UCSD-AML1 (cell line): ENCODE measurements at regions not wholly inside any gene's neighbourhood (a gene's known extent, or its start where the extent isn't known, plus 50 kb on each side); places are given as distances from the start of the nearest gene placed in this dataset.

Experiments used
- DNase-seq: peaks from one replicate; lab custom pipeline; 2025; ENCODE audit not compliant: unreplicated experiment; lab: John Stamatoyannopoulos, UW

DNA sequence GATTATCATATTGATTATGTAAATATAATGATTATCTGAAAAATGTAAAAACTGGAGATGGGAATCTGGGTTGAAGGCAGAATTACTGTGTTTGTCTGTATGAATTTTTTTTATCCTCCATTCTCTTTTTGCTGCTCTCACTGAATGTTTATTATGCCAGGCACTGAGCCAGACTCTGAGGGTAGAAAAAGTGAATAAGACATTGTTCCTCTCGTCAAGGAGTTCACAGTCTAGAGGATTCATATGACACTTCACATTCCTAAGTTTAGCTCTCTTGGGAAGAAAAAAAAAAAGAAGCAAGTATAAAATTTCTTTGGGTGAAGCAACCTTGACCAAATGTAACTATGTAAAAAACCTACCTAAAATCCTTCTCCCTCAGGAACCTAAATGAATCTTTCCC, 120.9 kb upstream of the LMO3 start:
- no peak for DNase-seq

DNA sequence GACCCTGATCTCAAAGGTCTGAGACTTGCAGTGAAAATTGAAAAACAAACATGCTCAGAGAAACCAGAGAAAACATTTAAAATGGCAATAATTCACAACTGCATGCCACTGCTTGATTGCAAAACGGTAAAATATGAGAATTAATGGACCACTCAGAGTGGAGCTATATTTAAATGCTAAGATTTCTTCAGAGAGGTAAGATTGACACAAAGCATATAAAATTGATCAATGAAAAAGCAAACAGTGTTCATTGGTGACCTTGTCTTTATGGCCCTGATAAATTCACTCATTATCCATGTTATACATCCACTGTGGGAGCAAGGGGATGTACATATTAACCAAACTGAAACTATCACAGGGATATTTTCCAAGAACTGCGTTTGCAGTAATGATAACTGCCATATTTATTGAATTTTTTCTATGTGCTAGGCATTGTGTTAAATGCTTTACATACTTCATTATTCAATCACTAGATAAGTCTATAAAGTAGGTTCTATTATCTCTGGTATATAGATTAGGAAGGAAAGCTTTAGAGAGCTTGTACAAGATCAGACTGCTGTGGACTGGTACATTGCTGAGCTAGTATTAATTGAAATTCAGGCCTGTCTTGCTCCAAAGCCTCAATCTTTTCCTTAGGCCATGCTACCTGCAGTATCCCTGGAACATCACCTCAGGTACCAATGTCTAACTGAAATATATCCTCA, 113.9 kb upstream of the LMO3 start:
- no peak for DNase-seq

GRCh38 chr12:16716928-16717327, 111.0 kb upstream of the LMO3 start:
- DNase-seq: no peak

DNA sequence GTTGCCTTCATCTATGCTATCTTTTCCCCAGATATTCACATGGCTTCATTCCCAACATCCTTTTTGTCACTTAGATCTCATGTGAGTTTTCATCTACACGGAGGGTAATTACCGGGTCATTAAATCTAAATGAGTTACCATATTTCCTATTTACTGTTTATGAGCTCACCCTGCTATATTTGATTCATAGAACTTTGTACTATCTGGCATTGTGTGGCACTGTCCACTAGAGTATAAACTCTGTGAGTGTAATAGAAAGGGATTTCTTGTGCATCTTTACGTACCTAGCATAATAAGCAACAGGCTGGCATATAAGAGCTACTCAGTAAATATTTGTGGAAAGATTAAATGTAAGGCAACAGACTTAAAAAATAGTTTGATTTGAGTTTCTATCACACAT, 86.1 kb upstream of the LMO3 start:
- DNase-seq: no peak

DNA sequence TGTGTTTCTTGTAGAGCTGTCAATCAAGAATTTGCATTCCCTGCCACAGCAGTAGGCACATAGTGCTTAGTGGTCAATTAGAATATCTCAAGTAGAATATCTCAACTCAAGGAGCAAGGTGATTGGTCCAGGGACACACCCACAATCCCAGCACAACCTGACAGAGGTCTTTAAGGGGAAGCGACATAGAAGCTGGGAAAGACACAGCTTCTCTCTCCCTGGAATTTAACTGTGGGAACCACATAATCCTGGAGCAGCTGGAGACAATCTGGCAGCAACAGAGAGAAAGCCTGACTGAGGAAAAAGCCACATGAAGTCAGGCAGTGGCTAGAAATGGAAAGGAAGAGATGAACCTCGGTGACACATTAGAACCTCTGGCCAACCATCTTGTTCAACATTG, 85.7 kb upstream of the LMO3 start:
- no peak for DNase-seq

DNA sequence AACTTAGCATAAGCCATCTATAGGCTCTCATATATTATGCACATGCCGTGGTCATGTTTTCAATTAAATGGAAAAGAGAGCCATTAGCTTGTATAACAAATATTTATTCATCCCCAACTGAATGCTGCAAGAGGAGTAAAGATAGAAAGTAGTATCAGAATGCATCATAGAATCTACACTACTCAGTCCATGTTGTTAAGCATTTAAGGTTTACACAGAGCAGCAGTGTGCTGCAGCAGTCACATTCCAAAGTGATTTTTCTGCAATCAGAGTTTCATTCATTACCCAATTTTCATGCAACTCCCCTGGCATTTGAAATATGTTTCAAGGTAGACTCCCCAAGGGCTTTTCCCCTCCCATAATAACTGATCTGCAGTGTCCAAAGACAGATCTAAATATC, 82.2 kb upstream of the LMO3 start:
- no peak for DNase-seq

DNA sequence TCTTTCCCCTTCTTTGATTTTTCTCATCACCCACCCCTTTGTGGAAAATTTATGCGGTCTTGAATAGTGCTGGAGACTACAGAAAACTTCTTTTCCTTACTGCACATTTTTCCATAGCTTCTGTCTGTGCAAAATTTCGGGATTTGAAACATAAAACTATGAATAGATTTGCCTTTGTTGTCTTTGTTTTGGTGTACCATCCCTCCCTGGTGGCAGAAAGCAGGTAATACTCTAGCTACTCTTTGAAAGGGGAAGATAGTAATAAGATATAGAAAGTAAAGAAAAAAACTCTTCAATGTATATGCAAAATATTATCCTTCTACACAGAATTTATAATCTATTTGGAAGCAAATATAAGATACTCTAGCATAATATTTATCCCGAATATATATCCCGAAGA, 79.1 kb upstream of the LMO3 start:
- no peak for DNase-seq

DNA sequence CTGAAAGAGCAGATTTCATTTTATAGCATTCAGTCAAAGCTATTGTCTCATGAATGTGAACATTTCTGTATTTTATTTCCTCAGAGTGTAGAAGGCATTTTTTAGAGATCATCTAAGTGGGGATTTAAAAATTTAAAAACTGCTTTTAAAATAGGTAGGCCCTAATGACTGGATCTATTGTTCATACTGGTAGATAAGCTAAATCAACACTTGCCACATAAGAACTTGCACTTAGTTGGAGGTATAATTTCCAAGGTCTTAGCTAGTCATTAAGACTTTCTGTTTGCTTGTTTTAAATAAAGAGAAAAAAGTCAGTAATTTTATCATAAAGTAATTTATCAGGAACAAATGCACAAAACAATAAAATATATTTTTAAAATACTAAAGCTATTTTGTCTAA, 75.2 kb upstream of the LMO3 start:
- no peak for DNase-seq

- no peak for DNase-seq
These were observed 69.5 kb upstream of the LMO3 start for GRCh38 chr12:16675438-16675837.

GRCh38 chr12:16674885-16675284, 68.9 kb upstream of the LMO3 start:
- no peak for DNase-seq

- DNase-seq: no peak
These were observed 64.6 kb upstream of the LMO3 start for GRCh38 chr12:16670456-16671050.

- no peak for DNase-seq
These were observed 63.8 kb upstream of the LMO3 start for GRCh38 chr12:16669756-16670155.

GRCh38 chr12:16668198-16668597, 62.2 kb upstream of the LMO3 start:
- DNase-seq: no peak

DNA sequence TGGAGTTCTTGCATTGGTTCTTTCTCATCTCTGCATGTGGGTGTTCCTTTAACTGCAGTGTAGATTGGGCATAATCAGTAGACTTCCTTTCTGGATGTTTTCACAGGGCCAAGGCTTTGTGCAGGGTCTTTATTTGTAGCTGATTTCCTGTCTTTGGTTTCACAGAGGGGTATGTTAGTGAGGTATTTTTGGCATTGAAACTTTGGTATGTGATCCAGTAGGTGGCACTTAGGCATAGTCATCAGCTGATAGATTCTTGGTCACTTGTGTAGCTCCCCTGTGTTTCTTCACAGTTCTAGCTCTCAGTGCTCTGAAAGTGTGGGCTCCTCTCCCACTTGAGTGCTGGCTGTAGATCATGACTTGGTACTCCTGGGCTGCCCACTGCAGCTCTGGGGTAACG, 52.7 kb upstream of the LMO3 start:
- no peak for DNase-seq
